Ectodermal cell (in vitro differentiated cells): ENCODE measurements at regions not wholly inside any gene's neighbourhood (a gene's known extent, or its start where the extent isn't known, plus 50 kb on each side); places are given as distances from the start of the nearest gene placed in this dataset.
"Not testable (repeated sequence)": the region's sequence is repeated elsewhere in the genome, so short reads cannot be mapped to it uniquely, and the experiment has no call there.

Source experiments
- H3K27ac ChIP-seq: 2 replicates; pipeline ENCODE4 v1.7.0; 2013; ENCODE audit warnings: mild to moderate bottlenecking, low read depth, low read length; ENCODE audit not compliant: insufficient read depth, poor library complexity, severe bottlenecking
- H3K27me3 ChIP-seq: 2 replicates; pipeline ENCODE4 v1.7.0; 2013; ENCODE audit warnings: mild to moderate bottlenecking, low read length; ENCODE audit not compliant: insufficient read depth, control insufficient read depth, poor library complexity, severe bottlenecking
- H3K36me3 ChIP-seq: one replicate; pipeline ENCODE4 v1.7.0; 2013; ENCODE audit warnings: low read length; ENCODE audit not compliant: control insufficient read depth, insufficient read depth
- H3K4me1 ChIP-seq: one replicate; pipeline ENCODE4 v1.7.0; 2013; ENCODE audit warnings: low read length; ENCODE audit not compliant: control insufficient read depth, insufficient read depth
- H3K4me3 ChIP-seq: 2 replicates; pipeline ENCODE4 v1.7.0; 2013; ENCODE audit warnings: low read depth, low read length, control low read depth; ENCODE audit not compliant: insufficient read depth
- H3K9me3 ChIP-seq: 2 replicates; pipeline ENCODE4 v1.7.0; 2013; ENCODE audit warnings: mild to moderate bottlenecking, low read length, moderate library complexity; ENCODE audit not compliant: control insufficient read depth
- WGBS, 2 experiments: methylation state at CpG; one replicate each; pipeline ENCODE4 v1.1.7; 2013; ENCODE audit warnings: missing lambda C conversion rate in 2 of 2; 5-methylcytosine and 5-hydroxymethylcytosine counted together

DNA sequence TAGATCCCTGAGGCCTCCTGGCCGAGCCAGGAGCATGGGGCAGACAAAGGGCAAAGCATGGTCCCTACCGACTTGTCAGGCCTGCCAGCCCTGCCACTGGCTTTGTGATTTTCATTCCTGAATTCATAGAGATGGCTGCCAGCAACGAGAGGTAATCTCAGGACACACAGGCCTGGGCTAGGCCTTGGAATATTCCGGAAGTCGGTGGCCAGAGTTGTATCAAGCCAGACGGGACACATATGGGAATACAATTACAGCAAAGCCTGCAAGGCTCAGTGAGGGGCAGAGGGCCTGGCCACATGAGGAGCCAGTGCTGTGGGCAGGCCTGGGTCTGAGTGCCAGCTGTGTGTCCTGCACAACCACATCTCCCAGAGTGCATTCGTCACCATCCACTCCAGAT lies 72.4 kb upstream of the PLGLB2 start:
- H3K27ac ChIP-seq, H3K27me3 ChIP-seq, H3K36me3 ChIP-seq, H3K4me1 ChIP-seq, H3K9me3 ChIP-seq, H3K4me3 ChIP-seq: not testable (repeated sequence)
- 90 to 95% methylated on average over 2 to 4 of the region's 7 CpGs for WGBS, 2 experiments

DNA sequence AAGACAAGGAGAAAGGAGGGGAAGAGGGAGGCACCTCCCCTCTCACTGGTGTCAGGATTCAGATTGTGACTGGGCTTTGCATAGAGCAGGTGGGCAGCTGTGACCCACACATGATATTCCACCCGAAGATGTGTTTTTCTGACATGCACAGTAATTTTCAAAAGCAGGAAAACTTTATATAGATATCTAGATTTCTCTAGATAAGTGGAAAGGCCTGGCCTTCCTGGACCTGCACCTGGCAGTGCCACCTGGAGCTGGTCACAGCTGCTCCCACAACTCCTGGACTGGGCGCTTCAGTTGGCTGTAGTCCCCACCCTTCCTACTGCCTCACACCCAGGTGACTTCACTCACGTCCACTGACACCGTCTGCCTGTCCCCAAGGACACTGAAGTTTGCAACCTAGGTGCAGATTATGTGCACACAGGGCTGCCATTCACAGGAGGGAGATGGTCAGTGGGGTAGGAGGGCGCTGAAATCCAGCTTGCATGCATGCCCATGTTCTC lies 70.4 kb upstream of the PLGLB2 start:
- not testable (repeated sequence) for H3K4me3 ChIP-seq, H3K9me3 ChIP-seq, H3K27me3 ChIP-seq, H3K27ac ChIP-seq, H3K4me1 ChIP-seq, H3K36me3 ChIP-seq
- WGBS, 2 experiments, result 100% methylated on average over 1 of the region's 5 CpGs; no CpG with 5 or more reads in 1 of the 2 experiments

- H3K9me3 ChIP-seq, H3K4me3 ChIP-seq, H3K36me3 ChIP-seq, H3K27me3 ChIP-seq, H3K27ac ChIP-seq, H3K4me1 ChIP-seq: not testable (repeated sequence)
- WGBS, 2 experiments, result 86 to 95% methylated on average over 3 to 4 of the region's 6 CpGs
Measured at GRCh38 chr2:87678742-87679173, 69.1 kb upstream of the PLGLB2 start.

GRCh38 chr2:87679950-87680349 lies 67.9 kb upstream of the PLGLB2 start:
- 56% methylated on average over 1 of the region's 4 CpGs; no CpG with 5 or more reads in 1 of the 2 experiments for WGBS, 2 experiments
- H3K36me3 ChIP-seq, H3K27ac ChIP-seq, H3K4me1 ChIP-seq, H3K27me3 ChIP-seq, H3K4me3 ChIP-seq, H3K9me3 ChIP-seq: not testable (repeated sequence)

DNA sequence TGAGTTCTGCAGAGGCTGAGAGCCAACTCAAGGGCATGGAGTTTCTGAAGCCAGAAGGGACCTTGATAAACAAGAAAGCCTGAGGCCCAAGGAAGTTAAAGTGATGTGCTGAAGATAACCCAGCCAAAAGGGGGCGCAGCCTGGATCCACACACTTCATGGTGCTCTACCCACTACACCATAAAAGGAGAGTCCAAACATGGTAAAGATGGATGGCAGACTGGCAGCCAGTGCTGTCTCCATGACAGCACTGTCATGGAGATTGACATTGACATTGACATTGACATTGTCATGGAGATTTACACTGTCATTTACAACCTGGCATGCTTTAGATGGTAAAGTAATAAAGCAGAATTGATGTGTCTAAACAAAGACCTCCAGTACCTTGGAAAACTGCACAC lies 67.2 kb upstream of the PLGLB2 start:
- not testable (repeated sequence) for H3K27ac ChIP-seq, H3K36me3 ChIP-seq, H3K27me3 ChIP-seq, H3K9me3 ChIP-seq, H3K4me3 ChIP-seq, H3K4me1 ChIP-seq
- WGBS, 2 experiments, result no CpG with 5 or more reads among the region's 1 CpG

DNA sequence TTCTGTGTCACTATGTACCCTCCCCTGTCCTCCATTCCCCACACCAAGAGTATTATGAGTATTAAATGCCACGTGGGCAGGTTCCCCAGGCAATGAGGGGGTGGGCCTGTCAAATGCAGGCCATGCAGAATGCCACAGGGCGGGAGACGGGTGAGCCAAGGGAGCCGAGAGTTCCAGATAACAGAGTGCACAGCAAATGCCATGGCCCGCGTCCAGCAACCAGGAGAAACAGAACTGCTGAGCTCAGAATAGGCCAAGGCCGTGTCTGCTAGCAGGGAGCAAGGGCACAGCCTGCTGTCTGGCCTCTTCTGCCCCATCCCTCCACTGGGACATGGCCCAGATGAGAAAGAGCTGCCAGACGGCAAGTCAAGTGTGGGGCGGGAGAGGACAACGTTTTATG lies 64.4 kb upstream of the PLGLB2 start:
- WGBS, 2 experiments, result 90 to 93% methylated on average over 6 of the region's 10 CpGs
- not testable (repeated sequence) for H3K4me1 ChIP-seq, H3K9me3 ChIP-seq, H3K4me3 ChIP-seq, H3K27ac ChIP-seq, H3K36me3 ChIP-seq, H3K27me3 ChIP-seq

- not testable (repeated sequence) for H3K4me3 ChIP-seq, H3K27ac ChIP-seq, H3K9me3 ChIP-seq, H3K36me3 ChIP-seq, H3K4me1 ChIP-seq, H3K27me3 ChIP-seq
- 98 to 99% methylated on average over 5 of the region's 5 CpGs for WGBS, 2 experiments
Measured at GRCh38 chr2:87683961-87684360, 63.9 kb upstream of the PLGLB2 start.

DNA sequence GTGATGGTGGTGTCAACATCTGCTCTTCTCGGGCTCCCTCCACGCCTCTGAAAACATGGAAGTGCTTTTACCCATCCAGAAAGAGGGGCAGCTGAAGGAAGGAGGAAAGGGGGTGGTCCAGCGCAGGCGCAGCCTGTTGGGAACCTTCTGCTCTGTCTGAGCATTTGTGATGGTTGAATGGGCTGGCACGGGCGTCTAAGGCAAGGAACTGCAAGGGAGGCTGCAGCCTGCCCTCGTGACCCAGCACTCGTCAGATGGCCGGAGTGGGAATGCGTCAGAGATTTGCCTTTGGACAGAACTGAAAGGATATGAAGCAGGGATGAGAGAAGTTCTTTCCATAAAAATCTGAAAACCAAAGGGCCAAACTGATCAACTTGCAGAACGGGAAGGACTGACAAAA lies 62.3 kb upstream of the PLGLB2 start:
- H3K36me3 ChIP-seq, result not testable (repeated sequence)

GRCh38 chr2:87686873-87687549 lies 60.9 kb upstream of the PLGLB2 start:
- not testable (repeated sequence) for H3K9me3 ChIP-seq, H3K4me3 ChIP-seq, H3K27ac ChIP-seq, H3K36me3 ChIP-seq, H3K4me1 ChIP-seq, H3K27me3 ChIP-seq
- WGBS, 2 experiments, result no CpG with 5 or more reads among the region's 7 CpGs

More for the DNA sequence above, 62.3 kb upstream of the PLGLB2 start:
- H3K4me3 ChIP-seq, H3K4me1 ChIP-seq, H3K27ac ChIP-seq, H3K27me3 ChIP-seq, H3K9me3 ChIP-seq: not testable (repeated sequence)
- 90 to 95% methylated on average over 7 to 8 of the region's 11 CpGs for WGBS, 2 experiments

GRCh38 chr2:87687550-87688270 lies 60.2 kb upstream of the PLGLB2 start:
- not testable (repeated sequence) for H3K27ac ChIP-seq, H3K27me3 ChIP-seq
- WGBS, 2 experiments, result 56 to 63% methylated on average over 2 to 4 of the region's 7 CpGs

More at GRCh38 chr2:87687550-87688270, 60.2 kb upstream of the PLGLB2 start:
- not testable (repeated sequence) for H3K4me3 ChIP-seq, H3K36me3 ChIP-seq, H3K9me3 ChIP-seq, H3K4me1 ChIP-seq
